HG03103 (cell line): ENCODE measurements at regions not wholly inside any gene's neighbourhood (a gene's known extent, or its start where the extent isn't known, plus 50 kb on each side); places are given as distances from the start of the nearest gene placed in this dataset.
"Not testable (repeated sequence)": the region's sequence is repeated elsewhere in the genome, so short reads cannot be mapped to it uniquely, and the experiment has no call there.

Experiments used
- ATAC-seq: cut with Tn5 transposase; IDR thresholded peaks from one replicate; pipeline ENCODE4 v1.9.1; 2021; ENCODE audit warnings: low read depth; ENCODE audit not compliant: unreplicated experiment

DNA sequence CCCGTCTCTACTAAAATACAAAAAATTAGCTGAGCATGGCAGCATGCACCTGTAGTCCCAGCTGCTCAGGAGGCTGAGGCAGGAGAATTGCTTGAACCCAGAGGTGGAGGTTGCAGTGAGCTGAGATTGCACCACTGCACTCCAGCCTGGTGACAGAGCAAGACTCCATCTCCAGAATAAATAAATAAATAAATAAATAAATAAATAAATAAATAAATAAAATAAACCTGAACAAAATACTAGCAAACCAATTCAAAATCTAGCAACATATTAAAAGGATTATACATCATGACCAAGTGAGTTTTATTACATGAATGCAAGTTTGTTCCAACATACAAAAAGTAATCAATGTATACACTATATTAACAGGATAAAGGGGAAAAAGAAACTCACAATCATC, 677.4 kb downstream of the TNS3 start:
- not testable (repeated sequence) for ATAC-seq

DNA sequence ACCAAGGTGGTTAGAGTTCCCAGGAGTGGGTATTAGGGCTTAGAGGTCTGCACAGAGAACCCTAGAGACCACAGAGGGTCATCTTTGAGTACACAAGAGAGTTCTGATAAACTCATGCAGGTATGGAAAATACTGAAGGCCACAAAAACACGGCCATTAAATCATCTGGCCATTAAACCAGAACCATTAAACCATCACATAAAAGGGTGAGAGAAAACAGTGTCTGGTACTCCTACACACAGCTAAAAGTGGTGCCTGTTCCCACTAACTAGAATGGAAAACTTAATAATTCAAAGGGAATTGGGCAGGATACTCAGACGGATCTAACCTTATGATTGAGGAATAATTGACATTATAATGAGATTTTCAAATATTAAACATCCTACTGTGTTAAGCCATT, 679.4 kb downstream of the TNS3 start:
- no peak for ATAC-seq

DNA sequence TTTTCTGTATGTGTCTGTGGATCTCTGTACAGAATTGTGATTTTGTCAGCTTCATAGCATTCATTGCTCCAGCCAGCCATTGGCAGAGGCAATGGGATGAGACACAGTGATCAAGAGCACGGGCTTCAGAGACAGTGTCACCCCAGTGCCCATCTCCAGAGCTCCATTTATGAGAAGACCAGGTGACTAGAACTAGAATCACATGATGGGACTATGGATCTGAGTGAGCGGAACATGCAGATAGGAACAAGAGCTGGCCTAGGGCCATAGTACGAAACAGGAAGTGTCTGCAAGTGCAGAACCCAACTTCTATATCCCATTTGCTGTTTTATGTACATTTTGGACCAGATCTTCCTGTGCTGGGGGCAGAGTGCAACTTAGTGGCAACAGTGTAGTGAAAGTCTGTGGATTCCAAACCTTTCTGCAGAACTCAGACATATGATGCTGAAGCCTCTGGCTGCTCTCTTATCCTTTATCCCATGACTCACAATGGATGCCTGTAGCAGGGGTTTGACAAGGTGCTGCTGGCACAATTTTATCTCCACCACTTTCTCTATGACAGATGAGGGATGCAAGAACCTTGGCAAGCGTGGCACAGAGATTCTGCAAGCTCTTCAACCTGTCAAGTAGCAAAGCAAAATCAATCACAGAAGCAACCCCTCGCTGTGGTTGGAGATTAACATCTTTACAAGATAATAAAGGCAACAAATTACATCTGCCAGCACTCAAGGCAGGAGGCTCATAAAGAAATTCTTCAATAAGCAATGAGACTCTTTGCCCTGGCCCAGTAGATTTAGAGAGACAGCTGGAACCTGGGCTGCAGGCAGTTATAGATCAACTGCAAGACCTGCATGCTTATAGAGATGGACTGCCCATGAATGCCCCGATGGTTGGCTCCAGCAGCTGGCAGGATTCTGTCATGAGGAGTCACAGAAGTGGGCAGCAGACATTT, 681.3 kb downstream of the TNS3 start:
- no peak for ATAC-seq

DNA sequence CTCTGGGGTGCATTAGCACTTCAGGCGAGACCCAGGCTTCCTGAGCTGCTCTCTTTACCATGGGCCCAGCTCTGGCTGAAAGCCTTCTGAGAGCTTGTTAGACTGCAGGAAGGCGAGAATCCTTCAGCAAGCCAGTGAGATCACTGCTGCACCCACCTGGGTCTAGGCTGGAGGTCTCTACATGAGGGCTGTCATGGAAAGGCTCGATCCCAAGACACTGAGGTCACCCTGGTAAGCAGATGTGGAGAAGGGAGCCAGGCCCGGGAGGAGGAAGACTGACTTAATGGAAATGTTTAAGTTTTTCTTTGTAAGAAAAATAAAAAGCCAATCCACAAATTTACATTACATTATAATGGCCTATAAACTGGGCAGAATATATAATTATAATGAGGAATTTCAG, 684.5 kb downstream of the TNS3 start:
- no peak for ATAC-seq

DNA sequence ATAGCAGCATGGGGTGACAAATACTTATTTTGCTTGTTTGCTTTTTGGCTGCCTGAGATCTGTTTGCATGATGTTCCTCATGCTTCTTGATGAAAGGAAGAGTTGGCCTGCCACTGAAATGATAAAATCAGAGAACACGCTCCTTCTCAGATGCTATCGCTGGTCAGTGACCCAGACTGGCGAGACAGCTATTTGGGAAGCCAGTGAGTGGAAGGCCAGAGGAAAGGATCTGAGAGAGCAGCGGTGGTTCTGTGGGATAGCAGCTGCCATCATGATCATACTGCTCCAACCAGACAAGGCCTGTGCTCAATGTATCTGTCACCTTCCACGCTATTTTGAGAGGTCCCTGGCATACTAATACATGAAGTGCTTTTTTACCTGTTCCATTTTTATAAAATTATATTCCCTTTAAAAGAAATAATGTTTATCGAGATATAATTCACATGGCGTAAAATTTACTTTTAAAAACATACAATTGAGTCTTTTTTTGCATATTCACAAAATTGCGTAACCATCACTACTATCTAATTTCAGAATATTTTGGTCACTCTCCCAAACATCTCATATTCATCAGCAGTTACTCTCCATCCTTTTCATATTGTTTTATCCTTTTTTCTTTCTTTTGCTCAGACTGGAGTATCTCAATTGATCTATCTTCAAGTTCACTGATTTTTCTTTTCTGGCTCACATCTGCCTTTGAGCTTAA, 695.1 kb downstream of the TNS3 start:
- ATAC-seq: no peak

DNA sequence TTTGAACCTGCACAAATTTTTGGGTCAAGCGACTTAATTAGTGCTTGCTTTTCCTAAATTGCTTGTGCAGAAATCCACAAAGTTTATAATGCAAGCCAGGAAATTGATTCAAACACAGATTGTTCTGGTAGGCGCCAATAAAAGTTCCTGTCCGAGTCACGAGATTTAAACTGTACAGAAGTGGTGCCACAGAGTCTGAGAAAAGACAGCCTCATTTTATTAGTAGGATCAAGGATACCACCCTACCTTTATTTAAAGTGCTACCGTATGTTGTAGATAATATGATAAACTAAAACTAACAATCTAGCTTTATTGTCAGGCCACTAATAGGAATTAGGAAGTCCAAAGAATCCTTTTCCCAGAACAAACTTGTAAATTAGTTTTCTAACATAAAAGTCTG, 696.7 kb downstream of the TNS3 start:
- ATAC-seq: no peak

DNA sequence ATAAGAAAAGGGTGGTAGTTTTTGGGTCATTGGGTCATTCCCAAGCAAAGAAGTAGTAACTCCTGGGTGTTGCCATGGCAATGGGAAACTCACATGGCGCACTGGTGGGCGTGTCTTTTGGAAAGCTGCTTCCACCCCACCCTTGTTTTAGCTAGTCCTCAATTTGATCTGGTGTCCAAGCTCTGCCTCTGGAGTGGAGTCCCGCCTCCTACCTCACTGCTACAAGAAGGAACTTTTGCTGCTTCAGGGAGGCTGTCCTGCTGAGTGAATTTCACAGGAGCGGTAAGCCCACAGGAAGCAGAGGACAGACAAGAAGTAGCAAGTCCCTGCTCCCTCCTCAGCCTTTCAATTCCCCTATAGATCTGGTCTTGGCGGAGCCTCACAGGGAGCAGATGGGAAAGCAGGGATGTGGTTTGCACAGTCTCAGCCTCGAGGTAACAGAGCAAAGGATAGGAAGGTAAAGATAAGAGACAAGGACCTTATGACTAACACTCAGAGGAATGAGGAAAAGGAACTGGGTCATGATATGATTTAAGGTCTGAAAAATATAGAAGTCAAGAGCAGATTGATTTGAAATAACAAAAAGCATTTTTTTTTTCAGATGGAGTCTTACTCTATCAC, 700.3 kb downstream of the TNS3 start:
- no peak for ATAC-seq

DNA sequence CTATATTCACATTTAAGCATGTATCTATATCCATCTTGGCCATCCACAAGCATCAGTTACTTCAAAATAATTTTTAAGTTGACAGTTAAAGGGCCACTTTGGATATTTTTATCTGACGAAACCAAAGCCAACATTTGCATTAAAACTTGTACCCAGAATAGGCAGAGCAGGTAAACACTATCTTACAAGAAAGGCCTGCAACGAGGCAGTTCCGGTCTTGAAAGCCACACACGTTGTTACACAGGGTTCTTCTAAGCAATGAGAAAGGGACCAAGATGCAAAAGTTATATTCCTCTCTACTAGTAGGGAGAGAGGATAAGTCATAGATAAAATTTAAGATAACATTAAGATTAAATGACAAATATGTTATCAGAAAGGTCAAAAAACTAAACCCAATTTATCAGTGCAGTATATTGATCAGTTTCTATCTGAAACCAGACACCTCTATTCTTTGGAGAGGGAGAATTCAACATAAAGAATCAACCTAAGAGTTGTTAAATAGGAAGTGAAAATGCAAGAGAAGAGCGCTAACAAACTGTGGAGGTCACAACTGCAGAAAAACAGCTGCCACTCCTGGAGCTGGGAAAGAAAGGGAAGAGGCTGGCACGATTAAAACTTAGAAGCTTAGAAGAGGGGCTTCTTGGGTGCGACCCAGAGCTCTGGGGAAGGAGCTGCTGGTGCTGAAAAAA, 701.3 kb downstream of the TNS3 start:
- no peak for ATAC-seq

DNA sequence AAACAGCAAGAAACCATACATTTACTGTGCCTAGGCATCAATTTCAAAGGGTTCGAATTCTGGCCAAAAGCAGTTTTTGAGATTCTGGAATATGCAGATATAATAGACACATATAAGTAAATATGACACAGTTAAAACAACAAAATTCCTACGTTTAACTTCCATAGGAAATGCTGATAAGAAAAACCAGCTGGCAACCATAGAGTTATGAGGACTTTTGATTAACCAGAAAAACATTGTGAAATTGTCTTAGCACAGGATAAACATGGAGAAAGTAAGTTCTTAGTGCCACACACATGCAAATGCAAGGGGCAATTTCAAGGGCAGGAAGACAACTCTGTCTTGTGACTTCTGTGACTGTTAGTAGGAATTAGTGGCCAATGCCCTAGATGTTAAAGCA, 702.1 kb downstream of the TNS3 start:
- ATAC-seq: no peak

DNA sequence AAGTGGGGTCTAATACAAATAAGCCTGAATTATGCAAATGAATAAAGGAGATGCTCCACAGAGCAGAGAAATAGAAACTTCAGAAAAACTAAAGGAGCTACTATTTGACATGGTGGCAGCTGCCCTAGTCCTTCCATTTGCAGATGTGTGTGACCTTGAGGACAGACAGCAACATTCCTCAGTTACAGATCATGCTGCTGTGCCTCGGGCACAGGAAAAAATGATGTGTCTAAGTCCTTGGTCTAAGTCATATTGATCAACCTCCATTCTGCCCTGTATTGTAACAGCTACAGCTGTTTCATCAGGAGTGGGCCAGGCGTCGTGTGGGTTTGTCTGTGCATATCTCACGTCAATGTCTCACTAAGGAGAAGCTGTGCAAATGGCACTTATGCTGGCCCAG, 710.4 kb downstream of the TNS3 start:
- ATAC-seq: no peak

DNA sequence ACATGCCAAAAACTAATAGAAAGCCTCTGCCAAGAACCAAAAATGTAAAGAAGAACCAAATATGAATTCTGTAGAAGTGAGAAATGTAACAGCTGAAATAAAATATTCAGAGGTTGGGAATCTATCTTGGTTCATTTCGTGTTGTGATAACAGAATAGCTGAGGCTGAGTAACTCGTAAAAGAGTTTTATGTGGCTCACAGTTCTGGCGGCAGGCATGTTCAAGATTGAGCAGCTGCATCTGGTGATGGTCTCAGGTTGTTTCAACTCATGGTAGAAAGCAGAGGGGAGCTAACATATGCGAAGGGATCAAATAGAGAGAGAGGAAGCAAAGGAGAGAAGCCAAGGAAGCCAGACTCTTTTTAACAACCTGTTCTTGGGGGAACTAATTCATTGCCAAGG, 717.2 kb downstream of the TNS3 start:
- ATAC-seq: no peak

DNA sequence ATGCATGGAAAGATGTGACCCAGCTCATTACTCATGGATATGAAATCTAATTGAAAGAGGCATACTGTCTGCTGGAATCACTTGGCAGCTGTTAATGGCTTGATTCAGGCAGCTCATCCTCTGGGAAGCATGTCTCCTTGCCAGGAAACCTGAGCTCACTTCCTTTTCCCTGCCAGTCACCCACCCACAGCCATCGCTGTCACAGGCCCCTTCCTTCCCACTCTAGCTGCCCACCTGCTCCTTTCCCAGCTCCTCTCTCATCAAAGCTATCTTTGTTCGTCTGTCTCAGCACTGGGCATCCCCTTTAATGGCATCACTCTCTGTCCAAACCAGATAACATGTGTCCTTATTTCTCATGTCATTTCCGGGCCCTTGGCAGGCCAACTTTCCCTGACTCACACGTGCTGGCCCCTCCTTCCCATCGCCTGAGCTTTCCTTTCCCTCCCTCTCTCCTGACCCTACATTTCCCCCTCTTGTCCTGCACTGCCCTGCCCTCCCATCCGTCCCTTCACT, 721.9 kb downstream of the TNS3 start:
- no peak for ATAC-seq

DNA sequence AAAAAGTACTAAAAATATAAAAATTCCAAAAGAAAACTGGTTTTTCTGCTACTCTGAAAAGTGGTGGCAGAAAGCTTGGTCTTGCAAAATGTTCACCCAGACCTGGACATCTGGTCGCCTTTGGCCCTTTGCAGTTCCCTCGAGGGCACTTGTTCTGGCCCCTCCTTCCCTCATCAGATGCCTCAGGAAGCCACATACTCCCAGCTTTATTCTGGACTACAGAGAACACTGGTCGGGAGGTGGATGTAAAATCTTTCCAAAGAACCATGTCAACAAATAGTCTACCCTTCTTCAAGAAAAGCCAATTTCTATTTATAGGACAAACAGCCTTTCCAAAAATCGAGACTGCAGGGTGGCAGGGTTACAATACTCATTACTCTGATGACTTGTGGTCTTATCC, 726.1 kb downstream of the TNS3 start:
- no peak for ATAC-seq

DNA sequence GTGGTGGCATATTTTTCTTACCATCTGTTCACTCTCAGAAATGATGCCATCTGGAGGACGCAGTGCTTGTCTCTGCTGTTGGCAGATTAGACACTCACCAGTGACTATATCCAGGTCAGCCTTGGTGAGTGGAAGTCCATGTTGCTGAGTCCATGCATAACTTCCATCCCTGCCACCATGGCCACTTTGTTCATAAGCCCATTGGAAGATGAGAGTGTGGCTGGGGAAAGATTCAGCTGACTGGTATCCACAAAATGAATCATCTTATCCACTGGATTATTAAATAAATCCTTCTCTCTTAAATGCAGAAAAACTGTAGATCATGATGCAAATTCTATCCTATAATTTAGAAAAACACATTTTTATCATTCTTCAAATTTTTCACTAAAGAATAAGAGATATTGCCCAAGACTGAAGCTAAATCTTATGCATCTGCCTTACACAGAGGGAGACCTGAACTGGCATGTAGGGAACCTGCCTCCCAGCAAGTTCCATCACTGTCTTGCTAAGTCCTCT, 726.9 kb downstream of the TNS3 start:
- ATAC-seq: no peak

DNA sequence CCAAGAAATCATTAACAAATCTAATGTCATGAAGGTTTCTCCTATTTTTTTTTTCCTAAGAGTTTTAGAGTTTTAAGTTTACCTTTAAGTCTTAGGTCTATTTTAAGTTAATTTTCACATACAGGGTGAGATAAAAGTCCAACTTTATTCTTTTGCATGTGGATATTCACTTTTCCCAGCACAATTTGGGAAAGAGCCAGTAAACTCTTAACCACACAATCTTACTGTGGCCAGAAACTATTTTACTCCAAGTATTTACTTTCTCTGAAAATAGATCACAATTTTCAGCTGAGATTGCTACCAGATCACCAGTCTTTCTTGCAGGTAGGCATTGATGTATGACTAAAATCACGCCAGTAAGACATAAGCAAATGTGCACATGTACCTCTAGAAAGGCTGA, 728.5 kb downstream of the TNS3 start:
- no peak for ATAC-seq

DNA sequence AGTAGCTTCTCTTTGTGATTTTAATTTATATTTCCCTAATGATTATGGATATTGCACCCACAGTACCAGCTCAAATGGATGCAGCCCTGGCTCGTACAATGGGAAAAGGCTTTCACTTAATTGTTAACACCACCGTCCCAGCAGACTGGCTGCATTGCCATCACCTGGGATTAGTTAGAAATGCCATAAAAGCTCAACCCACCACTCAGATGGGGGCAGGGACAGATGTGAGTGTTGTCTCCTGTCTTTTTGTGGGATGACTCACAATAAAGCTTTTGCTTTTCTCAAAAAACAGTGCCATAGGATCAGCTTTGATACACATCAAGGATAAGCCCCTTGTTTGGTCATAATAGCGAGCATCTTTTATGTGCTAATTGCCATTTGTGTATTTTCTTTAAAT, 729.1 kb downstream of the TNS3 start:
- ATAC-seq: no peak

DNA sequence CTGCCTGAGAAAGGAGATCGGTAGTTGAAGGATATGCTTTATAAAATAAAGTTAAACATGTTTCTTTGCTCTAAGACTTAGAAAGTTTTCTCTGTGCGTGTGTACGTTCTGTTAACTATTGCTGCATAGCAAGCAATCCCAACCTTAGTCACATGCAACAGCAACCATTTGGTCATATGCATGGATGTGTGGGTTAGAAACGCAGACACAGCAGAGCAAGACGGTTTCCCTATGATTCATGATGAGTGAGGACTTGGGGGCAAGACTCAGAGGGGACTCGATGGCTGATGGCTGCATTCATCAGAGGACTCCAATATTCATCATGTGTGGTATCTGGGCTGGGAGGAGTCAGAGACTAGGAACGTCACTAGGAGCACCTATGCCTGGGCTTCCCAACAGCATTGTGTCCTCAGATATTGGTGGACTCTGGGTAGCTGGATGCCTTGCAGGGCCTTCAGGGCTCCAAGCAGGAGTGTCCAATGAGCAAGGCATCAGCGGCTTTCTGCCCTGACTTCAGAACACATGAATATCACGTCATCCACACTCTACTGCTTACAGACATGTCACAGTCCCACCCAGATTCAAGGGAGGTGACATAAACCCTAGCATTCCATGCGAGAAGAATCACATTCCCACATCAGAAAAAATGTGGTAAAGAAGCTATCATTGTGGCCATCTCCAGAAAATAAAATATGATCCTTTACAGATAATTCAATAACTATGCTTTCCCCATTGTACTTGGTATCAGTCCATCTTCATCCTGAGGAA, 731.2 kb downstream of the TNS3 start:
- ATAC-seq: no peak

DNA sequence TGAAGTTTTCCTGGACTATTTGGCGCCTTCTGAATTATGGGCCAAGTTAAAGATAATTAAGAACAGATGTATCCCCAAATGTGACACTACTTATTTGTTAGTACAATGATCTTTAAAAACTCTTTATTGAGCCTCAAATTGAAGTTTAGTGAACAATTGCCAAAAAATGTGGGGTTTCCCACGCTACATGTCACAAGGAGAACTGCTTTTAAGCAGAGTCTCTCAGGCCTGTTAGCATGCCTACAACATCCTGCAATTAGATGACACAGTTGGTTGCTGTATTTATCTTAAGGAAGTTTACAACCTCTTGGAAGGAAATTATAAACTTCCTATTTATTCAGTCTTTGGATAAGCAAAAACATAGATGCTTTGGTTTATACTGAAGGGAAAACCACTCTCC, 733.0 kb downstream of the TNS3 start:
- ATAC-seq: no peak

DNA sequence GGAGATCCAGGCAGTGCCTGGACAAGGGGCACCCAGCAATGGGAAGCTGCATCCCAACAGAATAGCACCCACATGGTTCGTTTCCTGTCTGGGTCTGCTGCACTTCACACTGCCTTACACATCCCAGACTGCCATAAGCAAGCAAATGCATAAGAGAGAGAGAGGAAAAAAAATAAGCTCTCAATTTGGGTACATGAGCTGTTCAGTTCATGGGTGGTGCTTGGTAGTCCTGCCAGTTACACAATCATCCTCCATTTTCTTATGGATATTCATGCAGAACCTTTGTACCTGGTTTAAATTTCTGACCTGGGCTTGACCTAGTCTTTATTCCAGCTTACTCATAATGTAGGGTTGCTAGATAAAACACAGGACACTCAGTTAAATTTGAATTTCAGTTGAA, 733.6 kb downstream of the TNS3 start:
- ATAC-seq: no peak

DNA sequence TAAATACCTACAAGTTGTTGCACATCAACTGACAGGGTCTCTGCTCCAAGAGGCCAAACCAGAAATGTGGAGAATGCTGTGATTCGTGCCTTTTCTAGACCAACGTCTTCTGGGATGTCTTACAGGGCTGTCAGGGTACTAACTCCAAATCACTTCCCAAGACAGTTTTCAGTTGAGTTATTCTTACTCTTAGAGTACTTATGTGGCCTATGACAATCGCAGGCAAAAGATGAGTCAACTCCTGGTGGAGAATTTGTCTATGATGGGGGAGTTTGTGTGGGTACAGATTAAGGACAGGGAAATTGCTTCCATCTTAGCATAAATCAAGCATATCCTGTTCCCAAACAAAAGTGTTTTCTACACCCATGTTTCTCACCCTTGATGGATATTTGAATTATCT, 734.8 kb downstream of the TNS3 start:
- no peak for ATAC-seq
